ENCODE measurements at regions not wholly inside any gene's neighbourhood (a gene's known extent, or its start where the extent isn't known, plus 50 kb on each side); places are given as distances from the start of the nearest gene placed in this dataset.
A peak's percentile ranks its signal among the peaks of the same experiment; 100 is the strongest.

DNA sequence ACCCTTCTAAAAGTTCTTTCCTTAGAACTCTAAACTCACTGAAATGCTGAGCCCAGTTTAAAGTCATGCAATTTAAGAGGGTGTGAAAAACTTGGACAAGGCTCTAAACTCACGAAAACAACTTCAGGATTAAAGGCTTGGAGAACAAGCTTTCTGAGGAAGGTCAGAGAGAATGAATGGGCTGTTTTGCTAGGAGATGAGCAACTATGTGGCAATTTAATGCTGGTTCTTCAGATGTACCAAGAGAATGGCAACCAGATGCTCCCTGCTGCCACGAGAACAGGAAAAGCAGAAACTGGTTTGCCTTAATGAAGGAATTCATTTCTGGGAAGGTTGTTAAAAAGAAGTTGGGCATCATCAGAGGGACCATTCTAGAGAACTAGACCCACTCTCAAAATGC, 77.8 kb upstream of the PMAIP1 start:
- no peaks in the 10 kb centered on the region for H3K4me1 Mint-ChIP-seq
- no peaks in the 10 kb centered on the region for H3K9me3 Mint-ChIP-seq
- ChIA-PET POLR2A (no interaction called here), CTCF (no interaction called here)
- H3K4me3 Mint-ChIP-seq = no peak overlapping the region
- H3K27ac Mint-ChIP-seq = no peak overlapping the region
- H3K27me3 Mint-ChIP-seq = peaks cover 9% of the 10 kb centered on the region
- no peaks in the 10 kb centered on the region for H3K36me3 Mint-ChIP-seq (ENCODE audit: low read depth)
- DNase-seq = no peak

DNA sequence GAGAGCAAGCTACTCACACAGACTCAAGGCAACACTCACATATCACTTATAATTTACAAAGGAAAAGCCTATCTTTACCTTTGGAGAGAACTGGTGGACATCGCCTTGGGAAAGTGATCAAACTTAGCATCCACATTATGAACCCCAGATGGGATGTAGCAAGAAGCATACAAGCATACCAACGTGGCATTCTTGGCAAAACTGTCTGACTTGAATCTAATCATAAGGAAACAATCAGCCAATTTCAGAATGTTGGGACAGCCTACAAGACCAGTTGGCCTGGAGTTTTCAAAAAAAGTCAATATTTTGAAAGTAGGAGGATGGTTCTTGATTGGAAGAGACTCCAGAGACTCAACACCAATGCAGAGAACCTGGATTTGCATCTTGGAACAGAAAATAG, 79.1 kb upstream of the PMAIP1 start:
- H3K27ac Mint-ChIP-seq = no peak overlapping the region
- H3K36me3 Mint-ChIP-seq (ENCODE audit: low read depth) = no peaks in the 10 kb centered on the region
- peaks cover 9% of the 10 kb centered on the region for H3K27me3 Mint-ChIP-seq
- H3K4me3 Mint-ChIP-seq = no peak overlapping the region
- H3K4me1 Mint-ChIP-seq = no peaks in the 10 kb centered on the region
- H3K9me3 Mint-ChIP-seq = no peaks in the 10 kb centered on the region
- ChIA-PET CTCF (no interaction called here), POLR2A (no interaction called here)
- DNase-seq = no peak

DNA sequence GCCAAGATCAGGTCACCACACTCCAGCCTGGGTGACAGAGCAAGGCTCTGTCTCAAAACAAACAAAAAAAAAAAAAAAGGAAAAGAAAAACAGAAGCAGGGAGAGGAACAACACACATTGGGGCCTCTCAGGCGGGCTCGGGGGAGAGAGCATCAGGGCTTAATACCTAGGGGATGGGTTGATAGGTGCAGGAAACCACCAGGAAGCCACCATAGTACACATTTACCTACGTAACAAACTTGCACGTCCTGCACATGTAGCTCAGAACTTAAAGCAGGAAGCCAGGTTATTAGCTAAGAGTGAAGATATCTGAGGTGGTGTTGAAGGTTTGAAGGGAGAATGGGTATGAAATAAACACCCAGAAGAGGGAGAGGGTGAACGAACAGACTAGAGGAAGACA, 81.0 kb upstream of the PMAIP1 start:
- H3K9me3 Mint-ChIP-seq = no peaks in the 10 kb centered on the region
- H3K36me3 Mint-ChIP-seq (ENCODE audit: low read depth) = no peaks in the 10 kb centered on the region
- no peak overlapping the region for H3K27ac Mint-ChIP-seq
- ChIA-PET CTCF (no interaction called here), POLR2A (no interaction called here)
- H3K27me3 Mint-ChIP-seq = peaks cover 9% of the 10 kb centered on the region
- no peaks in the 10 kb centered on the region for H3K4me1 Mint-ChIP-seq
- DNase-seq = no peak
- no peak overlapping the region for H3K4me3 Mint-ChIP-seq

DNA sequence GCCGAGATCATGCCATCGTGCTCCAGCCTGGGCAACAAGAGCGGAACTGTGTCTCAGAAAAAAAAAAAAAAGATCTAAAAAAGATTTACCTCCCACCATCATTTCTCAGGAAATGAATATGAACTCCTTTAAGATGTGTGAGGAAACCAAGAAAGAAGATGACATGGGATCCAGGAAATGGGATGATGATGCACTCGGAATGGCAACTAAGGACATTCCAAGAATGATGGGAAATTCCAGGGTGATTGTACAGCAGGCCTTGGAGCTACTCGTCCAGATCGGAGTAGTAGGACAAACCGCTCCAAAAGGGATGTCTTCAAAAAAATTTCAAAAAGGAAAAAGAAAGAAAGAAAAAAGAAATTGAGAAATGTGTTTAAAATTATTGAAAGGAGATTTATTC, 84.9 kb upstream of the PMAIP1 start:
- H3K4me1 Mint-ChIP-seq = no peaks in the 10 kb centered on the region
- H3K4me3 Mint-ChIP-seq = no peak overlapping the region
- peaks cover 19% of the 10 kb centered on the region for H3K27me3 Mint-ChIP-seq
- no peaks in the 10 kb centered on the region for H3K9me3 Mint-ChIP-seq
- H3K27ac Mint-ChIP-seq = no peak overlapping the region
- ChIA-PET CTCF (no interaction called here), POLR2A (no interaction called here)
- H3K36me3 Mint-ChIP-seq (ENCODE audit: low read depth) = no peaks in the 10 kb centered on the region
- DNase-seq = no peak

DNA sequence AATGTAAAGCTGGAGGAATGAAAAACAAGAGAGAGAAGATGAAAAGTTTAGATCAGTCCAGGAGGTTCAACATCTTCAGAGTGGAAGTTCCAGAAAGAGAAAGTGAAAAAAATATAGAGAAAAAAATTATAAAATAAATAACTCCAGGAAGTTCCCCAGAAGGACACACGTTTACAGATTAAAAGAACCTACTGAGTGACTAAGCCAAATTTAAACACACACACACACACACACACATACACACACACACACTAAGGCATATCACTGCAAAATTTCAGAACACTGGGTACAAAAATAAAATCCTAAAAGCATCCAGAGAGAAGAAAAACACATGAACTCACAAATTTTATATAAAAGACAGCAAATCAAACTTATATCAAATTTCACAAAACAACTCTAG, 85.9 kb upstream of the PMAIP1 start:
- no peak overlapping the region for H3K27ac Mint-ChIP-seq
- no peak overlapping the region for H3K4me3 Mint-ChIP-seq
- peaks cover 19% of the 10 kb centered on the region for H3K27me3 Mint-ChIP-seq
- POLR2A ChIA-PET = no interaction called here
- H3K9me3 Mint-ChIP-seq = no peaks in the 10 kb centered on the region
- CTCF ChIA-PET = interaction anchor here (1.1 kb wide), 1 partner anchor 54 kb away, joined by 3 read pairs; no protein-coding TSS in a partner anchor
- no peak for DNase-seq
- no peaks in the 10 kb centered on the region for H3K4me1 Mint-ChIP-seq
- H3K36me3 Mint-ChIP-seq (ENCODE audit: low read depth) = no peaks in the 10 kb centered on the region

DNA sequence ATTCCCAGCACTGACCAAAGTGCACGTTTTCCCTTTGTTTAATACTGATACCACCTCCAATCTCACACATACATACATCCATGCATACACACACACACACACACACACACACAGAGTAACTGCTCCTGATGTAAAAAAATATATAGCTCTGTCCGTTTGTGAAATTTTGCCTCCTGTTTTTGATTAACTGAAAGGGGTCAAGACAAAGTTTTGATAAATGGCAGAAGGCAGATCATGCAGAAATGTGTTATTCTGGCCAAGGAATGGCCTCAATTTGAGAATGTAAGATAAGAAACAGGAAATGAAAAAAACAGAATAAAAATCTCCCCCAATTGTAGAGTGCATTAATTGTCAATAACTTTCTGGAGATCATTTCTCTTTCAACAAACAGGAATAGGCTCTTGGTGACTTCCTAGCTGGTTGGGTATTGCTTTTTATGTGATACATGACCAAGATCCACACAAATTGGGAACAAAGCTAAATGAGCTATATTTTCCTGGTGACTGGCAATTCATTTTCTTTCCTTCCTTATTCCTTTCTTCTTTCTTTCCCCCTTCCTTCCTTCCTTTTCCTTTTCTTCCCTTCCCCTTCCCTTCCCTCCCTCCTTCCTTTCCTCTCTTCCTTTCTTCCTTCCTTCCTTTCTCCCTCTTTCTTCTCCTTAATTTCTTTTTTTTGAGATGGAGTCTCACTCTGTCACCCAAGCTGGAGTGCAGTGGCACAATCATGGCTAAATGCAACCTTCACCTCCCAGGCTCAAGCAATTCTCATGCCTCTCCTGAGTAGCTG, 88.9 kb upstream of the PMAIP1 start:
- Mint-ChIP-seq H3K36me3 (ENCODE audit: low read depth) (no peaks in the 10 kb centered on the region), H3K9me3 (no peaks in the 10 kb centered on the region), H3K27ac (no peak overlapping the region), H3K4me1 (no peaks in the 10 kb centered on the region), H3K27me3 (peaks cover 19% of the 10 kb centered on the region), H3K4me3 (no peak overlapping the region)
- ChIA-PET CTCF (no interaction called here), POLR2A (interaction anchor here (0.6 kb wide), 1 partner anchor 90 kb away, joined by 4 read pairs; no protein-coding TSS in a partner anchor)
- no peak for DNase-seq

DNA sequence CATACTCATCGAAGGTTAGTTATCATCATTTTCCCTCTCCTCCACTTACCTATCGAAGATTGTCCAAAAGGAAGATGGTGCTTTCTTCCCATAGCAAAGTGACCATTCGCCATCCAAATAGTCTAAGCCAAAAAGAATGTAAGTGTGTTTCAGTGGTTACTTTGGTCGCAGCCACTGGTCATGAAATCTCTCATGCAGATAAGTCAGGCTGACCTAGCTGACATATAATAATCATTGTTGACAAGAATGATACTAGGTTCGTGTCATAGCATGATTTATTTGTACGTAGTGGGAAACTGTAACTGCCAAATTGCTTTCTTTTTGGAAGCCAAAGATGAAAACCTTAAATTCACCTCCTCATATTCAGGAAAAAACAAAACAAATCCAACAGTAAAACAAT, 89.6 kb upstream of the PMAIP1 start:
- H3K36me3 Mint-ChIP-seq (ENCODE audit: low read depth) = no peaks in the 10 kb centered on the region
- POLR2A ChIA-PET = no interaction called here
- no peaks in the 10 kb centered on the region for H3K9me3 Mint-ChIP-seq
- H3K27me3 Mint-ChIP-seq = peaks cover 19% of the 10 kb centered on the region
- no peak overlapping the region for H3K4me3 Mint-ChIP-seq
- H3K27ac Mint-ChIP-seq = no peak overlapping the region
- H3K4me1 Mint-ChIP-seq = no peaks in the 10 kb centered on the region
- DNase-seq = no peak
- CTCF ChIA-PET = no interaction called here

DNA sequence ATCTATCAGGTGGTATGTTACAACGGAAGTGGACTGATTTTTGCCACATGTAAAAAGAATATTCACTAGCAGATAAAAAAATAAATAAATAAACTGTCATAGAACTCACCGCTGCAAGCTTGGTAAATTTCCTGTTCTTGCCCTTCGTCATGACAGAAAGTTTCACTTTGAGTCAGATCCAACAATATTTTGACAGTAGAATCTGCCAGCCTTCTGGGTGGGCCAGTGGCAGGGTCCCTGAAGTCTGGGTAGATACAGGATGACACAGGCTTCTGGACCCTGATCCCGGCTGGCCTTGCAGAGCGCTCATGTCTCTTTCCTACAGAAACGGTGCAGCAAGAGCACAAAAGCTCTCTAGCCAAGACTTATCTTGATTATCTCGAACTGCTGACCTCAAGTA, 97.8 kb upstream of the PMAIP1 start:
- CTCF ChIA-PET = interaction anchor here (0.6 to 1.8 kb wide), 3 partner anchors 20 to 377 kb away, joined by 3 to 4 read pairs (median 3); no protein-coding TSS in a partner anchor

DNA sequence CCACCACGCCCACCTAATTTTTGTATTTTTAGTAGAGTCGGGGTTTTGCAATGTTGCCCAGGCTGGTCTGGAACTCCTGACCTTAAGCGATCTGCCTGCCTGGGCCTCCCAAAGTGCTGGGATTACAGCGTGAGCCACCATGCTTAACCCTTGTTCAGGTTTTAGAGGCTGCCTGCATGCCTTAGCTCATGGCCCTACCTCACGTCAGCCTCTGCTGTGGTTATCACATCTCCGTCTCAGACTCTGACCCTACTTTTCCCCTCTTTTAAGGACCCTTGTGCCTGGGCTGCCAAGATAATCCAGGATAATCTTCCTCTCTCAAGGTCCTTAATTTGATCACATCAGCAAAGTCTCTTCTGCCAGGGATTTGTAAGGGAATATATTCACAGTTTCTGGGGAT, 98.2 kb upstream of the PMAIP1 start:
- ChIA-PET CTCF (interaction anchor here (0.8 to 1.8 kb wide), 2 partner anchors 19 to 22 kb away, joined by 3 to 4 read pairs; no protein-coding TSS in a partner anchor), POLR2A (no interaction called here)
- H3K27ac Mint-ChIP-seq = peak overlapping the region; percentile 54
- H3K36me3 Mint-ChIP-seq (ENCODE audit: low read depth) = no peaks in the 10 kb centered on the region
- DNase-seq = no peak
- peaks cover 14% of the 10 kb centered on the region for H3K4me1 Mint-ChIP-seq
- no peak overlapping the region for H3K4me3 Mint-ChIP-seq
- H3K9me3 Mint-ChIP-seq = no peaks in the 10 kb centered on the region
- H3K27me3 Mint-ChIP-seq = peaks cover 4% of the 10 kb centered on the region

More for the DNA sequence above, 97.8 kb upstream of the PMAIP1 start:
- Mint-ChIP-seq H3K36me3 (ENCODE audit: low read depth) (no peaks in the 10 kb centered on the region), H3K27ac (no peak overlapping the region), H3K4me1 (peaks cover 14% of the 10 kb centered on the region), H3K9me3 (no peaks in the 10 kb centered on the region), H3K4me3 (no peak overlapping the region), H3K27me3 (peaks cover 4% of the 10 kb centered on the region)
- peak; percentile 9 for DNase-seq
- POLR2A ChIA-PET = no interaction called here

DNA sequence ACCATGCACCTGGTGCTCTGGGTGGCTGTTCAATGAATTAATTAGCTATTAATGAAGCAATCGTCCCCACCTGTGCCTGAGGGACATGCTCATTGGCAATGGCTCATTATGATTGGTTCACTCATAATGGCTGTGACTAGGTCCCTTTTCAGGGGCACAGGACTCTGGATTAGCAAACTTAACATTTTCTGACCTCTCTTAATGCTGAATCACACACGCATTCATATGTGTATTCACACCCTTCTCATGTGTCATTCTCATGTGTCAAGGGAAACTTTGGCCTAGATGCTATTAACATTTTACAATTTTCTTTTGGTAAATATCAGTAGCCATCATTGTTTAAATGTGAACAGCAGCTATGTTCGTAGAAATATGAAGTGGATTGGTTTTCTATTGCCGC, 98.9 kb upstream of the PMAIP1 start:
- Mint-ChIP-seq H3K27me3 (peaks cover 4% of the 10 kb centered on the region), H3K27ac (no peak overlapping the region), H3K36me3 (ENCODE audit: low read depth) (no peaks in the 10 kb centered on the region), H3K9me3 (no peaks in the 10 kb centered on the region), H3K4me3 (no peak overlapping the region), H3K4me1 (peaks cover 14% of the 10 kb centered on the region)
- CTCF ChIA-PET = no interaction called here
- no peak for DNase-seq
- POLR2A ChIA-PET = interaction anchor here (0.8 kb wide), 1 partner anchor 758 kb away, joined by 10 read pairs; no protein-coding TSS in a partner anchor

DNA sequence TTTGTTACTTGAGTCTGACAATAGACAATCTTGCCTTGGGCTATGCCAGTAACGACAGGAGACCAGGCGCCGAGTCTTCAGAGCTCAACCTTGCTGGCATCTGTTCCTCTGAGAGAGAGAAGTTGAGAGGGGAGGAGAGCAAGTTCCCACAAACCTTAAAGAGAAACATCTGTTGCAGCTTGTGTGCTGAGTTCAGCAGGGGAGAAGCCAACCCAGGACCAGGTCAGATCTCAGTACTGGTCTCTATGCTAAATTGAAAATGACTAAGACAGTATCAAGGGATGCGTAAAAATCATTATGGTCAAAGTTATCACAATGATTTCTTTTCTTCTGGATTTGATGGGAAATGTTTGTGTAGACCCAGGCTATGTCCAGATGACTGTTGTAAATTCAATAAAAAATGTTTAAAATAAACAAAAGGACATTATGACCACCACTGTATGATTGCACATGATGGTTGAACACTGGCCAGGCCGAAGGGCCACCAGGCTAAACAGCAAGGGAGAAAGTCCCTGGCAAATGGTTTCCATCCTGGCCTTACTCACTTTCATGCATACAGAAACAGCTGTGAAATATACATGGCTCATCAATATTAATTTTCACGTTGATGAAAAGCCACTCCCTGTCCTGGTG, 100.3 kb upstream of the PMAIP1 start:
- Mint-ChIP-seq H3K27ac (no peak overlapping the region), H3K36me3 (ENCODE audit: low read depth) (no peaks in the 10 kb centered on the region), H3K27me3 (peaks cover 4% of the 10 kb centered on the region), H3K9me3 (no peaks in the 10 kb centered on the region), H3K4me3 (no peak overlapping the region), H3K4me1 (peaks cover 14% of the 10 kb centered on the region)
- POLR2A ChIA-PET = no interaction called here
- CTCF ChIA-PET = interaction anchor here (0.6 kb wide), 1 partner anchor 187 kb away, joined by 3 read pairs; no protein-coding TSS in a partner anchor
- DNase-seq = no peak

DNA sequence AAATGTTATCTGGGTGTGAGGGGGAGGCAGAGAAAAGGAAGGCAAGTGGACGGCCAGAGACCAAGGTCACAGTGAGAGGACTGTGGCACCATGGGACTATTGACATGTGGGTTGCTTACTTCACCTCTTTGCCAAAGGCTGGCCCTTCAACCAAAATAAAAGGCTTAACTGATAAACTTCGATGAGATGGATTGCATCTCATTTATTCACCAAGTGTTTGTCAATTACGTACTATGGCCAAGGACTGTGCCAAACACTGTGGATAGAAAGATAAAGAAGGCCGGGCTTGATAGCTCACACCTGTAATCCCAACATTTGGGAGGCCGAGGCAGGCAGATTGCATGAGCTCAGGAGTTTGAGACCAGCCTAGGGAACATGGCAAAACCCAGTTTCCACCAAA, 98.7 kb upstream of the CCBE1 start:
- CTCF ChIA-PET = no interaction called here
- Mint-ChIP-seq H3K27ac (no peak overlapping the region), H3K27me3 (peaks cover 4% of the 10 kb centered on the region), H3K36me3 (ENCODE audit: low read depth) (no peaks in the 10 kb centered on the region), H3K4me3 (no peak overlapping the region), H3K4me1 (no peaks in the 10 kb centered on the region), H3K9me3 (no peaks in the 10 kb centered on the region)
- POLR2A ChIA-PET = interaction anchor here (0.7 kb wide), 1 partner anchor 284 kb away, joined by 3 read pairs; no protein-coding TSS in a partner anchor
- no peak for DNase-seq

DNA sequence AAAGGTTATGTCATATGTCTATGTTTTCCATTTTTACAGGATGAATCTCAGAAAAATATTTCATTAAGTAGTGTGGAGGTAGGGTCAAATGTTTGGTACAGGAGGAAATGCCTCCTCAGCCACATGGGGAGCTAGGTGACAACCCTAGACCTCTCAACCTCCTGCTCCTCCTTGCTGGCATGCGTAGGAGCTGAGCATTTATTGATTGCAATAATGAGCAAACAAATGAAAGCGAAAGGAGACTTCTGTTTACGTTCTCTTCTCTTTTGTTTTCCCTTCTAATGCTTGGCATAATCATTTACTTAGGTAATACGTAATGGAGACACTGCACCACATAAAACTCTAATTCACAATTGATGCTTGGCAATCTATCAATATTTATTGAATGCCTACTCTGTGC, 95.1 kb upstream of the CCBE1 start:
- POLR2A ChIA-PET = no interaction called here
- CTCF ChIA-PET = no interaction called here
- H3K27ac Mint-ChIP-seq = no peak overlapping the region
- no peaks in the 10 kb centered on the region for H3K36me3 Mint-ChIP-seq (ENCODE audit: low read depth)
- H3K9me3 Mint-ChIP-seq = no peaks in the 10 kb centered on the region
- no peak for DNase-seq
- no peaks in the 10 kb centered on the region for H3K4me1 Mint-ChIP-seq
- H3K4me3 Mint-ChIP-seq = no peak overlapping the region
- peaks cover 4% of the 10 kb centered on the region for H3K27me3 Mint-ChIP-seq

Measured in activated CD4-positive, alpha-beta T cell treated with anti-CD3 and anti-CD28 coated beads, Interleukin-2, amount 10 ng/mL, durations not matched to agents 7 days and 5 days (primary cell).